ENCODE measurements at regions not wholly inside any gene's neighbourhood (a gene's known extent, or its start where the extent isn't known, plus 50 kb on each side); places are given as distances from the start of the nearest gene placed in this dataset.

DNA sequence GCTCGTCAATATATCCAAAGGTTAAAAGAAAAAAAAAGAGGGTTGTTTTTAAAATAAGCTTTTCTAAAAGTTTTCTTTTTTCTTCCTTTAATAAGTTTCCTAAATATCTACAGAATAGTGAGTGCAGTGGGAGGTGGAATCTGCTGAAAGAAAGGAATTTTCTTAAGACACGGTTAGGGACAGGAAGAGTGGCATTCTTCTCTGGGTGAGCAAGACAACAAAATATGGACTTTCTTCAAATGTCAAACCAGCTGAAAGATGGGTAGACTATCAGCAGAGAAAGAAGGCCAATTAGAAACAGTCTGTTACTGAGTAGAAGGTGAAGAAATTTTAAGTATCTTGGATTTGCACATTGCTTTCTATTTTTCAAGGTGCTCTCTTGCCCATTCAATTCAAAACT, 222.7 kb upstream of the PIK3C3 start:
- no peaks in the 10 kb centered on the region for H4K20me1 ChIP-seq (ENCODE audit: control insufficient read depth, insufficient read depth)
- 17% methylated on average over 2 of the region's 2 CpGs for WGBS (ENCODE audit: insufficient coverage, insufficient replicate concordance, low lambda C conversion rate, missing lambda C conversion rate)
- FAIRE-seq (no peak), ATAC-seq (no peak), DNase-seq (ENCODE audit: low read depth, low spot score) (no peak)
- no peak overlapping the region for H3K4me3 ChIP-seq
- TF ChIP-seq ZNF217 (IDR thresholded peaks at IDR 0.05) (no peak), JUNB (IDR thresholded peaks at IDR 0.05) (no peak)
- no peaks in the 10 kb centered on the region for H3K9me3 ChIP-seq (replicated peaks; ENCODE audit: control insufficient read depth, insufficient read depth, low read length)
- no peaks in the 10 kb centered on the region for H3K36me3 ChIP-seq (ENCODE audit: control insufficient read depth in 2 of 2, insufficient read depth in 2 of 2, low read length in 1 of 2)
- H3K9ac ChIP-seq (ENCODE audit: control insufficient read depth, insufficient read depth, low read length), result no peak overlapping the region
- no peak overlapping the region for H3K4me2 ChIP-seq (ENCODE audit: control insufficient read depth, insufficient read depth)
- ChIA-PET SMC1A (ENCODE audit: uncharacterized antibody, unreplicated experiment) (no interaction called here), RAD21 (ENCODE audit: unreplicated experiment) (no interaction called here), POLR2A (no interaction called here), CTCF (interaction anchor here (0.7 kb wide), 1 partner anchor 274 kb away, joined by 4 read pairs; no protein-coding TSS in a partner anchor)
- H3K79me2 ChIP-seq (ENCODE audit: control insufficient read depth, insufficient read depth, low read length), result no peaks in the 10 kb centered on the region
- in situ Hi-C loops (cut with MboI) (loop anchor here (25.0 kb wide), 1 partner anchor 795 kb away; no protein-coding TSS in a partner anchor), intact Hi-C loops (cut with micrococcal nuclease; ENCODE audit: unreplicated experiment) (no loop called here)
- H2AFZ ChIP-seq (ENCODE audit: control insufficient read depth, low read depth, low read length), result no peak overlapping the region
- no TSS peak for BruUV-seq (replicated peaks)
- no peak overlapping the region for H3K27ac ChIP-seq (ENCODE audit: control insufficient read depth, insufficient read depth)
- no peaks in the 10 kb centered on the region for H3K27me3 ChIP-seq (replicated peaks in 1 of 2; ENCODE audit: control insufficient read depth in 2 of 2, insufficient read depth in 2 of 2, low read length in 1 of 2)
- no peaks in the 10 kb centered on the region for H3K4me1 ChIP-seq (ENCODE audit: control insufficient read depth, insufficient read depth, low read length)

DNA sequence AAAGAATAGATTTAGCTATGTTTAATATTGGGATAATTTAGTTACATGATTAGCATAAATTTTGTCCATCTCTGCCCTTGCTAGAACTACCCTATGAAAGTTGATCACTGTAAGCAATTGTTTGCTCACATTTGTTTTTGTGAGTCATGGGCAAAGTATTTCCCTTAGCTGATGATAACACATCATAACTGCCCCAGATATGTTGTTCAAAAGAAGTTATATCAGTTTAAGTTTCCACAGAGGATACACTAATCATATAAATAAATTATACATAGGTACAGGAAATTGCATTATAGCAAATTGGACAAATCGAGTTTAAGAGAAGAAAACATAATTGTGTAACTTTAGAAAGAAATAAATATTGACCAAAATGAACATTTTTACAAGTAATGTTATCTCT, 223.2 kb upstream of the PIK3C3 start:
- H3K9me3 ChIP-seq (replicated peaks; ENCODE audit: control insufficient read depth, insufficient read depth, low read length), result no peaks in the 10 kb centered on the region
- FAIRE-seq, result no peak
- SMC1A ChIA-PET (ENCODE audit: uncharacterized antibody, unreplicated experiment), result no interaction called here
- H3K4me3 ChIP-seq, result no peak overlapping the region
- no peaks in the 10 kb centered on the region for H3K79me2 ChIP-seq (ENCODE audit: control insufficient read depth, insufficient read depth, low read length)
- POLR2A ChIA-PET, result no interaction called here
- no TSS peak for BruUV-seq (replicated peaks)
- no peak overlapping the region for H3K27ac ChIP-seq (ENCODE audit: control insufficient read depth, insufficient read depth)
- CTCF ChIA-PET, result interaction anchor here (0.7 kb wide), 1 partner anchor 273 kb away, joined by 4 read pairs; no protein-coding TSS in a partner anchor
- H2AFZ ChIP-seq (ENCODE audit: control insufficient read depth, low read depth, low read length), result no peak overlapping the region
- RAD21 ChIA-PET (ENCODE audit: unreplicated experiment), result no interaction called here
- no peaks in the 10 kb centered on the region for H4K20me1 ChIP-seq (ENCODE audit: control insufficient read depth, insufficient read depth)
- ATAC-seq, result no peak
- in situ Hi-C loops (cut with MboI), result loop anchor here (25.0 kb wide), 1 partner anchor 795 kb away; no protein-coding TSS in a partner anchor
- H3K36me3 ChIP-seq (ENCODE audit: control insufficient read depth in 2 of 2, insufficient read depth in 2 of 2, low read length in 1 of 2), result no peaks in the 10 kb centered on the region
- no peak overlapping the region for H3K4me2 ChIP-seq (ENCODE audit: control insufficient read depth, insufficient read depth)
- H3K9ac ChIP-seq (ENCODE audit: control insufficient read depth, insufficient read depth, low read length), result no peak overlapping the region
- TF ChIP-seq HDAC2 (IDR thresholded peaks at IDR 0.05) (no peak), TBL1XR1 (IDR thresholded peaks at IDR 0.05; ENCODE audit: low read depth, low read length) (no peak), CHD4 (IDR thresholded peaks at IDR 0.05) (no peak), SUZ12 (IDR thresholded peaks at IDR 0.05; ENCODE audit: unreplicated experiment) (no peak), STAT1 (conservative IDR thresholded peaks at IDR 0.05) (no peak), ZNF217 (IDR thresholded peaks at IDR 0.05) (no peak), NR2C1 (IDR thresholded peaks at IDR 0.05) (no peak), SP1 (IDR thresholded peaks at IDR 0.05; ENCODE audit: low read depth, low read length) (no peak), NFYA (IDR thresholded peaks at IDR 0.05; ENCODE audit: borderline replicate concordance, low read depth, low read length) (no peak), NR2F1 (conservative IDR thresholded peaks at IDR 0.05) (no peak), CREM (IDR thresholded peaks at IDR 0.05; ENCODE audit: low read depth) (no peak), LARP7 (IDR thresholded peaks at IDR 0.05) (no peak), EZH2 (IDR thresholded peaks at IDR 0.05; ENCODE audit: borderline replicate concordance, control insufficient read depth, low read depth, low read length) (no peak), BACH1 (IDR thresholded peaks at IDR 0.05; ENCODE audit: borderline replicate concordance) (no peak)
- TF ChIP-seq, protein P1, sequence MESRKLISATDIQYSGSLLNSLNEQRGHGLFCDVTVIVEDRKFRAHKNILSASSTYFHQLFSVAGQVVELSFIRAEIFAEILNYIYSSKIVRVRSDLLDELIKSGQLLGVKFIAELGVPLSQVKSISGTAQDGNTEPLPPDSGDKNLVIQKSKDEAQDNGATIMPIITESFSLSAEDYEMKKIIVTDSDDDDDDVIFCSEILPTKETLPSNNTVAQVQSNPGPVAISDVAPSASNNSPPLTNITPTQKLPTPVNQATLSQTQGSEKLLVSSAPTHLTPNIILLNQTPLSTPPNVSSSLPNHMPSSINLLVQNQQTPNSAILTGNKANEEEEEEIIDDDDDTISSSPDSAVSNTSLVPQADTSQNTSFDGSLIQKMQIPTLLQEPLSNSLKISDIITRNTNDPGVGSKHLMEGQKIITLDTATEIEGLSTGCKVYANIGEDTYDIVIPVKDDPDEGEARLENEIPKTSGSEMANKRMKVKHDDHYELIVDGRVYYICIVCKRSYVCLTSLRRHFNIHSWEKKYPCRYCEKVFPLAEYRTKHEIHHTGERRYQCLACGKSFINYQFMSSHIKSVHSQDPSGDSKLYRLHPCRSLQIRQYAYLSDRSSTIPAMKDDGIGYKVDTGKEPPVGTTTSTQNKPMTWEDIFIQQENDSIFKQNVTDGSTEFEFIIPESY (IDR thresholded peaks at IDR 0.05), result no peak
- WGBS (ENCODE audit: insufficient coverage, insufficient replicate concordance, low lambda C conversion rate, missing lambda C conversion rate), result 0% methylated on average over 1 of the region's 1 CpG
- intact Hi-C loops (cut with micrococcal nuclease; ENCODE audit: unreplicated experiment), result no loop called here
- DNase-seq (ENCODE audit: low read depth, low spot score), result no peak
- no peaks in the 10 kb centered on the region for H3K4me1 ChIP-seq (ENCODE audit: control insufficient read depth, insufficient read depth, low read length)
- H3K27me3 ChIP-seq (replicated peaks in 1 of 2; ENCODE audit: control insufficient read depth in 2 of 2, insufficient read depth in 2 of 2, low read length in 1 of 2), result no peaks in the 10 kb centered on the region

Measured in GM12878 (cell line).